ENCODE measurements at regions not wholly inside any gene's neighbourhood (a gene's known extent, or its start where the extent isn't known, plus 50 kb on each side); places are given as distances from the start of the nearest gene placed in this dataset.

DNA sequence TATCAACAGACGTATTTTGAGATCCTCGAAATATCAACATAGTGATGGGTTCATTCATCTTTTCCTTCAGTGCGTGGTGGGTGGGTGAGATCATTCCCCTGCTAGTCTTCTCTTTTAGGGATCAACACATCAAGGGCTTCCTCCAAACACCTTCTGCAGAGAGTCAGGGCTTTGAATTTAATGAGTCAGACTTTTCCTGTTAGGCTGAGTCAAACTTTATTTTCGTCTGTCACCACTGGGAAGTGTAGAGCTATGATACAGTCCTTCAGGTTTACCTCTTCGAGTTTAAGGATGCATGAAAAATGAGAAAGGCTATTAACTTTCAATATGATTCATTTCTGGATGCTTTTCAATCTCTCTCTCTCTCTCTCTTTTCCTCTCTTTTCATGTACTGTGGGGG is 189.1 kb downstream of the BMP2 start:
- DNase-seq, result no peak

DNA sequence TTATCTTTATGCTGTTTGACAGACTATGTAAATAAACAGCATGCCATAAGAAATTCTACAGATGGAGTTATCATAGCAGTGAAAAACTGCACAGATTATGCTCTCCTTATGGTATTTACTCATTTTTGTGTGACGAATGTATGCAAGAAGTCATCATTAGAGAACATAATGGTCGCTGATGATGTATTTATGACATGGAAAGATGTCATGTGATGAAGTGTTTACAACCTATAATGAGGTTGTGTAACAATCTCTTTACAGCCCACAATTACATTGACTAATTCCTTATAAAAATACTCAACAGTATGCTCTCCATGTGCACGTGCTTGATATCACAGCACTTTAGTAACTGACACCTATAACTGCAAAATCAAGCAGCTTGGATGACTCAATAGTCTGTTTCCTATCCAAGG is 192.4 kb downstream of the BMP2 start:
- no peak for DNase-seq

DNA sequence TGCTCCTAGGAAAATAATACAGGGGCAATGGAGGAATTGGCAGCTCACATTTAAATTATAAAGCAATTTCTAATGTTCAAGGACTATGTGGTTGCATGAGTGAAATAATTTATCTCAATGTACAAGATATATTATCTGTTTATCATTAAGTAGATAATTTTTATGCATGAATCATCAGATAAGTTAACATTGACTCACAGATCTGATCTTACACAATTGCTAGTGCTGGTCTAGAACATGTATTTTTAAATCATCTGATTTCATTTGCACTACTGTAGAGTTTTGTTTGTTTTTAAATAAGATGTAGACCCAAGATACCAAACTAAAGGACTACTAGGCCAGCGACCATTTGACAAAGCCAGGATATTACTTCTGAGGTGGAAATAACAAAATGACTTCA is 199.2 kb downstream of the BMP2 start:
- no peak for DNase-seq

DNA sequence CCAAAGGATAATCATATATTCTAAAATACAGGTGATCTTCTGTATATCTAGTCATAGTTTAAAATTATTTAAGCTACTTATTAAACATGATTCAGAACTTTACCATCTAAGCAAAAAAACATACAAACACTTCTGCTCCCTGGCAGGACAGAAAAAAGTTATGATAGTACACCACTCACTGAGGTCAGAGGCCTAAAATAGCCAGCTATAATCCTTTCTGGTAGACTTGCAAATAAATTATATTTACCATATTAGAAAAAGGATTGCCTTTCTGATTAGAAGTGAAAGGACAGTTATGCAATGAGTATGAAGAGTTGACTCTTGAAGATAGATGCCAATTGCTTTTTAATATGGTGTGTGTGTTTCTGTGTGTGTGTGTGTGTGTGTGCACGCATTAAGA is 207.4 kb downstream of the BMP2 start:
- no peak for DNase-seq

DNA sequence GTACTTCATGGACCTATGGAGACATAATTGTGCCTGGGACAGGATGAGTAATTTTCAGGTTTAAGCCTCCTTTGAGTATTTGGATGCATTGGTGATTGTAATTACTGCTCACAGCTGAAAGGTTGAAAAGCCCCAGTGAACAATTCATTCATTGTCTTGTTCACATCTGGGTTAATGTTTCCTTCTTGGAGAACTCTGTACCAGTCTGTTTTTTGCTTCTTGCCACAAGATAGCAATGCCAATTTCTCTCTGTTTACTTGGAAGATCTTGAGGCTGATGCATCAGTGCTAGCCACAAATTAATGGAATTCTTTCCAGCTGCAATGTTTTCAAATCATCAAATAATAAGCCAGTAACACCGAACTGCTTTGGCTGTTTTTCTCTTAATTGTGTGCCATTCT is 207.8 kb downstream of the BMP2 start:
- DNase-seq, result no peak

DNA sequence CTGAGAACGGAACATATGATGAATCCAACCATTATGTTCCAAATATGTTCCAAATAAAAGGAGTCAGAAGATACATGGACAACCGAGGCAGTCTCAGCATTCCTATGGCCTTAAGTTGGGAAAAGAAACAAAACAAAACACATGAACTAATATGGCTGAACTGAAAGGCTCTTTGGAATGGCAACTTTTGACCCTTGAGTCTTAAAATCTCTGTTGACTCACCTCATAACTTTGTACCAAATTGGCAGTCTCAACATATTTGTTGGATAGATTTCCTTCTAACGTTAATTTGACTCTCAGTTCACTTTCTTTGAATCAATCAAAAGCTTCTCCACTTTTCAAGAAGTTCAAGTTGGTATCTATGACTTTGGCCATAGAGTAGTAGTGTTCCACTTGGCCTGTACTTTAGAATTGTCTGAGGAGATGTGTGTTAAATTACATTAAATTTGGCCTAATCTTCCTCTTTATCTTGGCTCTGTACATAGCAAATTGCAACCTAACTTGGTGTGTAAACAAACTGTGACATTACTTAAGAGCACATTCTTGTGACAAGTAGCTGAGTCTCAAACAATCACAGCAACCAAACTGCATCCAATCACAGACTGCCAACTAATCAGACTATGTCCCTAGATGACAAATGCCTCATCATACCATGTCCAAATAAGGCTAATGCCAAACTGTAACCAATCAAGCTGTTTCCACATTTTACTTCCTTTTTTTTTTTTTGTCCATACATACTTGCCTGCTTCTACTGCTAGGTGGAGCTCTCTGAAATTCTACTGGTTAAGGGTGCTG is 208.8 kb downstream of the BMP2 start:
- no peak for DNase-seq

DNA sequence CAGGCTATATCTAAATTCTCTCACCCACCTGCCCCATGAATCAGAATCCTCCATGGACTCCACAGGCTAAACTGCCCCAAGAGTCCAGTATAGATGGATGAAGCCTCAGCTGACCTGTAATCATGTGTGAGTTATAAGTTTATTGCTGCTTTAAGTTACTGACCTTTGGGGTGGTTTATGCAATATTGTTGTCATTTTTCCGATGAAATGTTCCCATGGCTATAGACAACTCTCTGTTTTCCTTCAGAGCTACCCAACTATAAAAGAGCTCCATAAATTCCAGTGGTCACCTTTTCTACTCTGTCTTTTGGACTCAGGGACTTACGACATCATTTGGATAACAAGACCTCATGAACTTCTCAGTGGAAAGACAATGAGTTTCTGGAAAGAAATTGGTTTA is 212.1 kb downstream of the BMP2 start:
- DNase-seq, result no peak

DNA sequence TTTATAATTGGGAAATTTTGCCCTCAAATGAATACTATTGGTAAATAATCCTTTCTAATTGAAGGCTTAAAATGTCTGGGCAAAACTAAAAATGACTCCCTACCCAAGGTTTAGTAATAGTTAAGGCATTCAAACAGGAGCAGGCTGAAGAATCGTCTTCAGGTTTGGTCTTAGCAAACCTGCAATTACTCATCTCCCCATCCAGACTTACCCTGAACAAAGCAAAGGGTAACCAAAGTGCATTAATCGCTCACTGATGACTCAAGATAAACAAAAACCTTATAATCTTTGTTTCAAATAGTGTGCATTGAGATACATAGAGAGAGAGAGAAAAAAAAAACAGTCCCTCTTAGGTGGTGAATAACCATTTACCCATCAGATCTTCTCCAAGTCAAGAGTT is 225.5 kb downstream of the BMP2 start:
- DNase-seq, result no peak

DNA sequence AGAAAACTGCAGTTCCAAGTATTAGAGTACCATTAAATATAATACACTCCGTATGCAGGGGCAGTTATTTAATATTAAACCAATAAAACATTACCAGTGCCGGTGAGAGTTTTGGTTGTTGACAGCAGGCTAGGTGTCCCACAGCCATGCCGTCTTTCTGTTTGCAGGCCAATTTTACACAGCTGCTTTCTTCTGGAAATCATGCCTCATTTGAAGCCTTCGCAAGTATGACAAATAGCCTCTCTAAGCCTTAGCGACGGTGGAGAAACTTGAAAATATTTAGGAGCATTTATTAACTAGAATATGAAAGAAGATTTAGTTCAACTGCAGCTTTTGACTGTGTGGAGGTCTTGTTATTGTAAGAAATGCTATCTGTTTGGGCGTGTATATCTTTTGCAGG is 226.0 kb downstream of the BMP2 start:
- no peak for DNase-seq

DNA sequence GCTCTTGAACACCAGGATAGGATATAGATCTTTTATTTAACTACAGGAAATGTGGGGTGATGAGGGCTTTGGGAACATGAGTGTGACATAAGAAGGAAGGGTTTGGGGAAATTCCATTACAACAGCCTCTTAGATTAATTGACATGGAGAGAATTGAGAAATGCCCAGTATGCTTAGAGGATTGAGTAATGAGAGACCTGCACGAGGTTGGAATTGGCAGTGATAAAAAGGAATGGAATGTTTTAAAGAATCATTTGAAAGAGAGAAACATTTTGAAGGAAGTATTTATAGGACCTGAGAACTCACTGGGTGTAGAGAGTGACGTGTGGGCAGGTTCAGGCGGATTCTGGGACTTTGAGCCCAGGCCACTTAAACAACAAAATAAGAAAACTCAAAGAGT is 227.0 kb downstream of the BMP2 start:
- no peak for DNase-seq

DNA sequence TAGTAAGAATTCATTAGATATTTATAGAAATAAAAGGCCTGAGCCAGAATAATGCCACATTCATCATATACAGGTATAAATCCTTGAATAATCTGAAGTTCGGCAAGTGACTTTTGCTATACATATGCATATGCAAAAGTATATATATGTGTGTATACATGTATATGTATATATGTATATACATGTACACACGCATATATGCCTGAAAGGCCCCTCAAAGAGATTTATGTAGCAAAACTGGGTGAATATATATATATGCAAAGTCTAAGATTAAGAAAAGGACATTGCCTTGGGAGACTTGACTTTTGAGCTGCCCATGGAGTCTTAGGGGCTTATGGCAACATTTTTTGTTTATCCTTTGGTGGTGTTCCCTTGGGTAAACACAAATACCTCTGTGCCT is 231.4 kb downstream of the BMP2 start:
- no peak for DNase-seq

DNA sequence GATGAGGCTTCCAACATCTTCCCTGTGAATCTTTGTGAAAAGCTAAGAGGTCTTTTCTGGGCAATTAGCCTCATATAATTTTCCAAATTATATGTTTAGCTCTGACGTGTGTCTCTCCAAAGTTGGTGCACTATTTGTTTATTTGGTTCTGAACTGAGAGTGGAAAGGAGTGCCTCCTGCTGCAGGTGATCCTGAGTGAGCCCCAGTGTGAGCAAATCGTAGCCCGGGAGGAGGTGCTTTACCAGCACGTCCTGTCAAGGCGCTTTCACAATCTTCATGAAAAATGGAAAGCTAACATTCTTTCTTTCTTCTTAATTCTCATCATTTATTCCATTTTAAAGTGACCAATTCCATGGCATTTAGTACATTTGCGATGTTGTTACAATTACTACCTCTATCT is 231.9 kb downstream of the BMP2 start:
- DNase-seq, result no peak

DNA sequence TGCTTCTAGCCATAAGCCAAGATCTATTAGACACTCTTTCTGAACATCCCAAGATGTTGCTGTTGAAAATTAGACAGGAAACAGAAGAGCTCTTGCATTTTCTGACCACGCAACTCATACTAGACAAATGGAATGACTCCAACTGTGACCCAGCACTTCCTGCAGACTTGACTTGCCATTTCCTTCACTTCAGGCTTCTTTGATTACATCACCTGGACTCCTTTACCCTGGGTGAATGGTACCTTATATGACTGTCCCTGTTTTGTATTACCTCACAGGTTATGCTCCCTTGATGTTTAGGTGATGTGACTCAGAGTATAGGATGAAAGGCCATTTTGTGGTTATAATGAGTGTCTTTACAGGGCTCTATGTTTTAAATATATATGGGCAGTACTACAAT is 236.1 kb downstream of the BMP2 start:
- DNase-seq, result no peak

DNA sequence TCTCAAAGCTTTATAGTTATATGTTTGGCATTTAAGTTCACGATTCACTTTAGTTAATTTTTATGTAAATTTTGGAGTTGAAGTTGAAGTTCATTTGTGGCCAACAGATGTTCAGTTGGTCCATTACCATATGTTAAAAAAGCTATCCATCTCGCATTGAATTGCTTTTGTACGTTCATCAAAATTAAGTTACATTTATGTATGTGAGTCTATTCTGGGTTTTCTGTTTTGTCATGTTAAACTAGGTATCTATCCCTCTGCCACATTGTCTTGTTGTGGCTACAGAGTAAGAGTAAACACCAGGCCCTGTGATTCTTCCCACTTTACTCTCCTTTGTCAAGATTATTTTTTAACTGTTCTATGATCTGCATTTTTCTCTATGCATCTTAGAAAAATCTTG is 237.3 kb downstream of the BMP2 start:
- DNase-seq, result no peak

DNA sequence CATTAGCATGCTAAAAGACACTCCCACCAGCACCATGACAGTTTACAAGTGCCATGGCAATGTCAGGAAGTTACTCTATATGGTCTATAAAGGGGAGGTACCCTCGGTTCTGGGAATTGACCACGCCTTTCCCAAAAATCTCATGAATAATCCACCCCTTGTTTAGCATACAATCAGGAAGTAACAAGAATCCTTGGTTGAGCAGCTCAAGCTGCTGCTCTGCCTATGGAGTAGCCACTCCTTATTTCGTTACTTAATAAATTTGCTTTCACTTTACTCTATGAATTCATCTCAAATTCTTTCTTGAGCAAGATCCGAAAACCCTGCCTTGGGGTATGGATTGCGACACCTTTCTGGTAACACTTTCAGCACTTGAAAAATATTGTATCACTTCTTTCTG is 243.0 kb downstream of the BMP2 start:
- DNase-seq, result no peak

DNA sequence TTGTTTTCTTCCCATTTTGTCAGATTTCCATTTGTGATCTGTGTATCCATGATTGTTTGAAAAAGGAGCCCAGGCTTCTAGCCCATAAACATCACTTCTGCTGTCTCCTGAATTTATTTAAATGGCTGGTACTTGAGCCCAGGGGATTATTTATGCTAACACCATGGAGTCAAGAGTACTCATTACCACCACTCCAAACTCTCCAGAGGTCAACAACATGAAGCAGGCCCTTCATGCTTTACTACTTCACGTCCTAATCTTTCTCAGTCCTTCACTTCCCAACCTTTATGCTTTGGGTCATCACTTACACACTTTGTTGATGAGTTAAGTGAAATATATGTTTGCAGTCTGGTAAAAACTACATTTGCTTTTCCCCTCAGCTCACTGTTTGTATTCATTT is 247.8 kb downstream of the BMP2 start:
- no peak for DNase-seq

DNA sequence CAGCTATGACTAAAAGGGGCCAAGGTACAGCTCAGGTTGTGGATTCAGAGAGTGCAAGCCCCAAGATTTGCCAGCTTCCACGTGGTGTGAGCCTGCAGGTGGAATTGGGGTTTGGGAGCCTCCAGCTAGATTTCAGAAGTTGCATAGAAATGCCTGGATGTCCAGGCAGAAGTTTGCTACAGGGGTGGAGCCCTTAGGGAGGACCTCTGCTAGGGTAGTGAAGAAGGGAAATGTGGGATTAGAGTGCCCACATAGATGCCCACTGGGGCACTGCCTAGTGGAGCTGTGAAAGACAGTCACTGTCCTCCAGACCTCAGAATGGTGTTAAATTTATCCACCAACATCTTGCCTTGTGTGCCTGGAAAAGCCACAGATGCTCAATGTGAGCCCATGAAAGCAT is 255.1 kb downstream of the BMP2 start:
- no peak for DNase-seq

DNA sequence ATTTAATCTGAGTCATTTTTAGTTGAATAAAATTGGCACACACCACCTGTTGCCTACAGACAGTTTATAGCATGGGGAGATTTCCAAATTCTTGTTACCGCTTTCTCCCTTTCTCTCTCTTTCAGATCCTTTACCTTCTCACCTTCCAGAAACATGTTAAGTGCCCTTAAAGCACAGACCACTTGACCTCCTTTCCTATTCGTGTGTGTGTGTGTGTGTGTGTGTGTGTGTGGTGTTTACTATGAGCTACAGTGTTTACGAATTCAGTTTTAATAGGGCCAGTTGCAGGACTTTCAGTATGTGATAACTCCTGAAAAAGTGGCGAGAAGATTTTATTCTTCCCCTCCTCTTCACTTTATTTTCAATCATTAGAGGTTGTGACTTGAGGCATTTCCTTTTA is 258.1 kb downstream of the BMP2 start:
- DNase-seq, result no peak

DNA sequence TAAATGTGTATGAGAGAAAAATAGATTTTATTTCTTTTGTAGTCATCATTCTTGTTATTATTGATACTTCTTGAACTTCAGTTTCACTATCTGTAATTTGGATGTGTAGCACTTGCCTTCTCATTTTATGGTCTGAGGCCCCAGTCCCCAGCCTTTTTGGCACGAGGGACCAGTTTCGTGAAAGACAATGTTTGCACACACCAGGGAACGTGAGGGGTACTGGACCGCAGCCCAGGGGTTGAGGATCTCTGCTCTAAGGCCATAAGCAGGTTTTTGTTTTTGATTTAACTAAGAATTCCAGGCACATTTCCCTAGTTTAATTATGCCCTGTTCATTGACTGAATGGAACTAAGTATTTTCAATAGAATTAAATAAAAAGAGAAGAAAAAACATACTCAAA is 261.5 kb downstream of the BMP2 start:
- no peak for DNase-seq

DNA sequence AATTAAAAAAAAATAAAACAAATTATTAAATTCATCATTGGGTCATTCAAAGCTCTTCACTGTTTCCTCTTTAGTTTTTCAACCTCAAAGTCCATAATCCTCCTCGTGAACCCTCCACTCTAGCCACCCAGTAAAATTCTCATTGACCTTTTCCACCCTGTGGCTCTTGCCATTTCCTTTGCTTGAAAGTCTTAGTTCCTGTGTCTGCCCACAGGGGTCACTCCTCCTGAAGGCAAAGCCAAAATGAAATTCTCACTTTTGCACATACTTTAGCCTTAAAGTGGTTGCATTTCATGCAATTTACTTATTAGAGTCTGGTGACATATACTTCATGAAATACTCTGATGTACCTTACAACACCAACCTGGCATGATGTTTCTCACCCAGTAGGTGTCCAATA is 263.7 kb downstream of the BMP2 start:
- no peak for DNase-seq

DNA sequence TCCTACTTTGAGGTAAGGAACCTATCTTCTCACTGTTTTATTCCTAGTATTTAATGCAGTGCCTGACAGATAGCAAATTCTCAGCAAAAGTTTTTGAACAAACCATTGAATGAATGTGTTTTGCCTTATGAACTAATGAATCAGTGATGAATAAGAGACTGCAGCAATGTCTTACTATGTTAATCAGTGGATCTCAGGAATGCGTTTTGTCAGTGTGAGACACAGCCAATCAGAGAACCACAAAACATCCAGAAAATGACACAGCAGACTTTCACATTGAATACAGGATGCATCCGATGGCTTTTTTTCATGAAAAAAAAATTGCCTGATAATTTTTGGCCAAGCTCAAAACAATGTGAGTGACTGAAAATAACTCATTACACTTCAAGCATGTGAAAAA is 270.5 kb downstream of the BMP2 start:
- DNase-seq, result no peak

DNA sequence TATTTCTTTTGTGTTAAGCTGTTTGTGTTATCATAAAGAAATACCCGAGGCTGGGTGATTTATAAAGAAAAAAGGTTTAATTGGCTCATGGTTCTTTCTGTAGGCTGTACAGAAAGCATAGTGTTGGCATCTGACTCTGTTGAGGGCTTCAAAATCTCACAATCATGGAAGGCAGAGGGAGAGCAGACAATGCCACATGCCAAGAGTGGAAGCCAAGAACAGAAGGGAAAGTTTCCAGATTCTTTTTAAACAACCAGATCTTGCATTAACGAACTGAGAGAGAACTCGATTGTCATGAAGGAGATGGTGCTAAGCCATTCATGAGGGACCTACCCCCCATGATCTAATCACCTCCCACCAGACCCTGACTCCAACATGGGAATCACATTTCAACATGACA is 290.1 kb downstream of the BMP2 start:
- DNase-seq, result no peak

DNA sequence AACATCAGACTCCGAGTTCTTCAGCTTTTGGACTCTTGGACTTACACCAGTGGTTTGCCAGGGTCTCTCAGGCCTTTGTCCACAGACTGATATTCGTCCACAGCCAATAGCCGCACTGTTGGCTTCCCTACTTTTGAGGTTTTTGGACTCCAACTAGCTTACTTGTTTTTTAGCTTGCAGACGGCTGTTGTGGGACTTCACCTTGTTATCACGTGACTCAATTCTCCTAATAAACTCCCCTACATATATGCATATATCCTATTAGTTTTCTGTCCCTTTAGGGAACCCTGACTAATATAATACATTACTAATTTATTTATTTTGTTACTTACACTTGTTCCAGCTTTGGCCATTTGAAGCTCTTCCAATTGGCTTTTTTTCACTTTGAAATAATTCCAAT is 311.3 kb downstream of the BMP2 start:
- no peak for DNase-seq

DNA sequence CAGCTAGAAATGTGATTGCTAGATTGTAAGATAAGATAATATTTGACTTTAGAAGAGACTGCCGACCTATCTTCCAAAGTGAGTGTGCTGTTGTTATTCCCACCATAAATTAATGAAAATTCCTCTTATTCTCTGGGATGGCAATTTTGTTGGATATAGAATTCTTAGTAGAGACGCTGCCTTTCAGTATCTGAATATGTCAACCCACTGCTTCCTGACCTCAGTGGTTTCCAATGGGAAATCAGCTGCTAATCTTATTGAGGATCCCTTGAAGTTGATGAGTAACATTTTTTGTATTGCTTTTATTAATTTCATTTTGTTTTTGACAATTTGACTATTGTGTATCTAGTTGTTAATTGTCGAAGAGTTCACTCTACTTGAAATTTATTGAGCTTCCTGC is 313.0 kb downstream of the BMP2 start:
- DNase-seq, result no peak

DNA sequence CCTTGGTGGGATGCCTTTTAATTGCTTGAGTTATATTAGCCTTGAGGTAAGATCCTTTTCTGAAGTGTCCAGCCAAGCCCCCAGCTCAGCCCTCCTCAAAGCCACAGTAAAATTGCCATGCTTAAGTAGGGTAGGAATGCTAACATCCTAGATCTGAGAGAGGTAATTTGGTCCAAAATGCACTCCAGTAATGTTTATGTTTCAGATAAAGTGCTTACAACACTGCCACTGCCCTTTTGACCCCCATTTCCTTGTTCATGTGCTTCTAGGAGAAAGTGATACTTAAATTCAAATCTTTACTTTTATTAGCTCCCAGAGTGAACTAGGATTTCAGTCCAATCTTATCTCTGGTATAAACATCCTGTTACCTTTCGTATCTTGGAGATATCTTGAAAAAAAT is 318.0 kb downstream of the BMP2 start:
- DNase-seq, result no peak

DNA sequence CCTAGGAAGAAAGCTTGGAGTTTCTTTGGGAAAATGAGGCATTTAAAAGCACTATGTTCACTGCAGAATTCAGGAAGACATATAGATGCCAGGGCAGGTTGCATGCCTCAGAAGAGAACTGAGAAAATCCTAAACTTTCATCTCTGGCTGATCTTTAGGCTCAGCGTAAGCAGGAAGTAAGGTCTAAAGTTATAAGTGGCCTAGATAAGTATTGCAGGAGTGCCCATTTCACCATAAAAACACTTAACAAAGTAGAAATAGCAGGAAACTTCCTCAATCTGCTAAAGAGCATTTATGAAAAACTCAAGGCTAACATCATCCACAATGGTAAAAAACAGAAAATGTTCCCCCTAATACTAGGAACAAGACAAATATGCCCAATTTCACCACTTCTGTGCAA is 320.3 kb downstream of the BMP2 start:
- DNase-seq, result no peak
